ENCODE measurements at regions not wholly inside any gene's neighbourhood (a gene's known extent, or its start where the extent isn't known, plus 50 kb on each side); places are given as distances from the start of the nearest gene placed in this dataset.
"Not testable (repeated sequence)": the region's sequence is repeated elsewhere in the genome, so short reads cannot be mapped to it uniquely, and the experiment has no call there.

DNA sequence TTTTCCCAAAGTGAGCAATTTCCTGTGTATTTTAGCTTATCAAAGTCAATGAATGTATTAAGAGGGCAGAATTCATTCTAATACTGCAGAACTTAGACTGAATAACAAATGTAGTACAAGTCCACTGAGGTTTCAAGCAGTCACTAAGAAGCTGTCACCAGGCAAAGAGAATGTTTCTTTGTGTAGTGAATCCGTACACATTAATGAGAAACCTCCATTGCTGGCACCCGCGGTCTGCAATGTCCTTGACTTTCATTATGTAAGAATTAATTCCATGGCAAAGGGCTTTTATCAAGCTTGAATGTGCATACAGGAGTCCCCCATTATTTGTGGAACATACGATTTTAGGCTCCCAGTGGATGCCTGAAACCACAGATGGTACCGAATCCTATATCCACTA, 719.5 kb upstream of the TMPRSS15 start:
- DNase-seq, result no peak

DNA sequence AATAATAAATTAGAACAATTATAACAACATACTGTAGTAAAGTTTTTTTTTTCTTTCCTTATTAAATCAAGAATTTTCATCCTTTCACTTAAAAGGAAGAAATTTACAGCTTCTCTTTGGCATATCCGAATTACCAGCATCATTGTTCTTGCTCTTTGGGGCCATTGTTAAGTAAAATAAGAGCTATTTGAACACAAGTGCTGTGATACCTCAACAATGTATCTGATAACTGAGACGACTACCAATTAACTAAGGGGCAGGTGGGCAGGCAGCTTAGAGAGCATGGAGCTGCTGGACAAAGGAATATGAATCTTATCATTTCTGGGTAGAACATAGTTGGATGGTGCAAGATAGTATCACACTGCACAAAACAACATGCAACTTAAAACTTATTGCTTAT, 719.9 kb upstream of the TMPRSS15 start:
- DNase-seq, result no peak

DNA sequence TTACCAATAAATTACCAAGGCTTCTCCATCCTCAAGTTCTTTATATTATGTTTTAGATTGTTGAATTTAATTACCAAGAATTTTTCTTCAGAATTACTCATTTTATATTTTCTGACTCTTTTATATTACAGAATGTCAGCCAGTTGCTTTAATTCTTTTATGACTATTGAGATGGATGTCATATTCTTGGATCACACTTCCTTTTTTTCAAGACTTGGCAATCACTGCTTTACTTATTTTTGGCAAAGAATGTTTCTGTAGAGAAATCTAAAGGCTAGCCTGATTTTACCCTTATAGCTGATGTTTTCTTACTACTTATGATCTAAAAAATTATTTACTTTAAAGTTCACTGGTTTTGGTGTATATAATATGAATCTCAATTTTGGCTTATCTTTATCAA, 721.1 kb upstream of the TMPRSS15 start:
- no peak for DNase-seq

DNA sequence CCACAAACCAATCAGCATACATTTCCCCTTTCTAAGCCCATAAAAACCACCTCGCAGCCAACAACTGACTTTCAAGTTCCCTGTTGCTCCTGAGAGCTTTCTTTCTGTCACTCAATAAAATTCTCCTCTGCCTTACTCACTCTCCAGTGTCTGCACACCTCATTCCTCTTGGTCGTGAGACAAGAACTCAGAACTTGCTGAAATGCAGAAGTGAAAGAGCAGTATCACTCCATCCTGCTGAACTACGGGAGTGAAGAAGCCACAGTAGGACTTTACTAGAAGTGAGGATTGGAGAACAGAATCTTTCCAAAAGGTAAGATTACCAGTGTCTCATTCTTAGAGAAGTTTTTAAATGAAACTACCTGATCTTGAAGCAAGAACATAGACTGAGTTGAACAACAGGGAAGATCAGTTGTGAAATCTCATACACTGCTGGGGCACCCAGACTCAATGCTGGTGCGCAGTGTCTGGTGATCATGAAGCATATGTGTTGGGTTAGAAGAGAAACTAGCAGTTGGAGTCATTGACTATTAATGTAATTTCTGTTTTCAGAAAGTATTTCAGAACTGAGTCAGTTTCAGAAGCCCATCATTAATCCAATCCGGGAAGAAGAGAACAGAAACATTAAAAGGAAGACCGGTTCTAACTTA, 726.9 kb upstream of the TMPRSS15 start:
- no peak for DNase-seq

DNA sequence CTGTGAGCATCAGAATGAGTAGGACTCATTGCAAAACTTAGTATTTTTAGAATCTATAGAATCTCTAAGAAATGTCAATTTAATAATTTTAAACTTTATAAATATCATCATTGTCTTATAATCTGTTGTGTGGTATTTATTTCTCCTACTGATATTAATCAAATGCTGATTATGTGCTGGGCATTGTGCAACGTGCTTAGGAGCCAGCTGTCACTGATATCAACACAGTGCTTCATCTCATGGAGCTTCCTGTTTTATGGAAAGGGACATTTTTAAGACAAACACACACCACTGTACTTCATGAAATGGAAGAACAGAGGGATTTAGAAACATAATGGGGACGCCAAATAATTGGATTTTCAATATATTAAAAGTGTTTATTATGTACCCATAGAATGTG, 737.9 kb upstream of the TMPRSS15 start:
- no peak for DNase-seq

DNA sequence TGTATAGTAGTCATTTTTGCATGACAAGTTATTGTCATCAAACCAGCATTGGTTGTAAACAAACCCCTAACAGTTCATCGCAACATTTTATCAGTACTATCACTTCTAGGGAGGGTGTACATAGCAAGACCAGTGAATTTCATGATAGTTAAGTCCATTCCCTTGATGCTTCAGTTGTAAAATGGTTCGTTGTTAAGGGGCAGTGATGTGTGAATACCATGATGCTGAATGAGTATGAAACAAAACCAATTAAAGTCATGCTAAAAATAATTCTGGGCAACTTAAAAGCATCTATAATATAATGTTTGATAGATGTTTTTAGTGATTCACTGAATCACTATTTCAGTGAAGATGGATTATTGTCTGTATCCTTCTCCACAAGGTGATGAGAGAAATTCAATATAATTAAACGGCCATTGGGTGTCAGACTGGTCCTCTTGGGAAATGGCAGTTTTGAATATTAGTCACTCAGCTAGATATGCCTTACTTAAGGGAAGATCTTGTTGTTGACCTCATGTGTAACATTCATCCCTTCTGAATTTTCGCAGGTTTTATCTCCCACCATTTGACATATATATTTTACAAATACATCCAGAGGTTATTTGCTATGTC, 742.2 kb upstream of the TMPRSS15 start:
- no peak for DNase-seq

DNA sequence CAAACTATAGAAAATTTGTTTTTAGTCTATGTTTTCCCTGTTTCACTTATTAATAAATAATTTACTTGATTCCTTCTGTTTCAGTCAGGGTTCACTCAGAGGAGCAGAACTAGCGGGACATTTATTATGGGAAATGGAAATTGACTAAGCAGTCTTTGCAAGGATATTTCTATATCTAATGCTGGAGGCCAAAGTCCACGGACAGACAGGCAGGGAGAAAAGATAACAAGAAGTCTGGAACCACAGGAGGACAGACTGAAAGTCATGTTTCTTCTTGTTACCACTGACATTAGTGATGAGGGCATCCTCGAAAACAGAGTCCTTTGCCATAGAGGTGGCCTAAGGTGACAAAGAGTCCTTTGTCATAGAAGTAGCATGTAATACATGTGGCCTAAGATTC, 744.5 kb upstream of the TMPRSS15 start:
- no peak for DNase-seq

DNA sequence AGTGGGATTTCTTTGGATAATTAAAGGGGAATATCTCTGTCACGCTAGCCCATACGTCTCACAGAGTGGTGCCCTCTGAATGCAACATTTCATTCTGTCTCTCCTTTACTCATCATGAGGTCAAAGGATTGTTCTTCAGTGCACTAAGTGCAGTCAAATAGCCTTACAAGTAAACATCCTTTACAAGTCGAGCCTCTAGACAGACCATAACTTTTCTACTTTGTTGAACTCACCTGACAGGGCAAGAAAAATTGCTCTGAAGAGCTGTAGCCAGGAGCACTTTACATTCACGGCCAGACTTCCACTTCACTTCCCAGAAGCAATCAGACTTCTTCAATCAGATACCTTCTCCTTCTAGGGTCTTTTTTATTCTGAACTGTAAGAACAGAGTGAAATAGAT, 768.0 kb upstream of the TMPRSS15 start:
- no peak for DNase-seq

DNA sequence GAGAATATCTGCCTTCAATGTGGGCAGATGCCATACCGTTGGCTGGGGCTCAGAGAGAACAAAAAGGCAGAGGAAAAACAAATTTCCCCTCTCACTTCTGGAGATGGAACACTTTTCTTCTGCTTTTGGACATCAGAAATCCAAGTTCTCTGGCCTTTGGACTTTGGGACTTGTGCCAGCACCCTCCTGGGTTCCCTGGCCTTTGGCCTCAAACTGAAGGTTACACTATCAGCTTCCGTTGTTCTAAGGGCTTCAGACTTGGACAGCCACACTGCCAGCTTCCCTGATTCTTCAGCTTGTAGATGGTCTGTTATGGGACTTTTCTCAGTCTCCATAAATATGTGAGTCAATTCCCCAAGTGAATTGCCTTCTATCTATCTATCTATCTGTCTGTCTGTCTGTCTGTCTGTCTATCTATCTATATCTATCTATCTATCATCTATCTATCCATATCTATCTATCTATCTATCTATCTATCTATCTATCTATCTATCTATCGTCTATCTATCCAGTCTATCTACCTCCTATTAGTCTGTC, 778.1 kb upstream of the TMPRSS15 start:
- no peak for DNase-seq

DNA sequence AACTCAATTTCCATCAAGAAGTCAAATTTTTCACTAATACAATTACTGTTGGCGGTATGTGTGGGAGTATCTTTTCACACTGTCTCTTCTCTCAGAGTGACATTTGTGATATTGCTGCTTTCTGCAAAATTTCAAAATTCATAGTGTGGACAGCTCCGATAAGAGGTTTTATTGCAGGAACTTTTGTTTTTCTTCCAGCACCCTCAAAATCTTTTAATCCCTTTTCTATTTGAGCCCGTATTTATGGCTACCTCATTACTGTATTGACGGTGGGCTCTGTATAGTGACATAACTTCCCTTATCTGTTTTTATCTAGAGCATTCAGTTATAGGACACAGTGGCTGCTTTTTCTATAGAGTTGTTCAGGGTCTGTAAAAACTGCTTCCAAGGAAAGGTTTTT, 794.4 kb upstream of the TMPRSS15 start:
- DNase-seq, result no peak

DNA sequence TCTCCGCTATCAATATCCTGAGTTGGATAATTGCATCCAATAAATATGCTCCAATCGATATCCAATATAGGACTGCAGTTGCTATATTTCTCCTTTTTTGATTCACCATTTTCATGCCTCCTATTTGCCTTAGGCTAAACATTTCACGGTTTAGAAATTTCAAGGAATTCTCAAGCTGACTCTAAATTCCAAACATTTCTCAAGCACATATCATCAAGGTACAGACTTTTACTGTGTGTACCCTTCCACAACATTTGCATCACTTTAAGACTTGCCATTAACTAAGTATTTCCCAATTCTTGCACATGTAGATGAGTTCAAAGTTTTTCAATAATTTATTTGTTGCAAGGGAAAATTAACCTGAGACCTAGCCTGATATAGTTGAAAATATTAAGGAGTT, 795.2 kb upstream of the TMPRSS15 start:
- DNase-seq, result no peak

DNA sequence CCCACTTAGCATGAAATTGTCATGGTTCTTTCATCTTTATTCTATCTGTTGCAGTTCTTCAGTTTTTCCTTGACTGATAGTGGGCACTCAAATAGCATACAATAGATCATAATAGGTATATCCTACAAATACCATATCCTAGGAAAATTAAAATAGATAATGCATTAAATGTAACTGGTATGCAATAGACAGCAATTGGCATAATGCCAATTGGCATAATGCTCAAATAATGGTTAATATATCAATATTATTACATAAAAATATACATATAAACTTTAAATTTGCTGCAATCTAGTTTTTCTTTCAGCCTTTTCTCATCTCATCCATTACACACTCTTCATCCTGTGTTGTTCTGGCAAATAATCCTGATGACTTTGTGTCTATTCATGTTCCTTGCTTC, 814.6 kb upstream of the TMPRSS15 start:
- DNase-seq, result no peak

DNA sequence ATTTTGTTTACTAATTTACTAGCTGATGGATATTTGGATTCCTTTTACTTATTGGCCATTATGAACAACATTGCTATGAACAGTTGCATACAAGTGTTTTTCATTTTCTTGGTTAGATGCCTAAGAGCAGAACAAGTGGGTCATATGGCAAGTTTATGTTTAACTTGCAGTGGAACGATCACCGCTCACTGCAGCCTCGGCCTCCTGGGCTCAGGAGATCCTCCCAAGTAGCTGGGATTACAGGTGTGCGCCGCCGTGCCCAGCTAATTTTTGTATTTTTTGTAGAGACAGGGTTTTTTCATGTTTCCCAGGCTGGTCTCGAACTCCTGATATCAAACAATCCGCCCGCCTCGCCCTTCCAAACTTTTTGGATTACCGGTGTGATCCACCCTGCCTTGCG, 820.5 kb upstream of the TMPRSS15 start:
- DNase-seq, result no peak

DNA sequence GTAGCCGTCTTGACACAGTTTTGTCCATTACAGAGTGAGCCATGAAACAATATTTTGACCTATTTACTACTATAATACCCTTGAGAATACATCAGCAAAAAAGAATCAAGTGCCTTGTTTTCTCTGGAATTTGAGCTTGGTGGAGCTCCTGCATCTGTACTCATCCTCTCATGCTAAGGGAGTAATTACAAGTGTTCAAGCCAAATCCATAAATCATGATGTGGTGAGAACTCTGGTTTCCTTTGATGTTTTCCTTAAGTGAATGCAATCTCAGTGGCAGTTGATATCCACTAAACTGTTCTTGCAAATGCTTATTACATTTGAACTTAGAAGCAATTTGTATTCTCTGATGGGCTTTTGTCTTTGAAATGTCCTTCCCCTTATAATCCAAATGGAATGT, 824.6 kb upstream of the TMPRSS15 start:
- DNase-seq, result no peak

DNA sequence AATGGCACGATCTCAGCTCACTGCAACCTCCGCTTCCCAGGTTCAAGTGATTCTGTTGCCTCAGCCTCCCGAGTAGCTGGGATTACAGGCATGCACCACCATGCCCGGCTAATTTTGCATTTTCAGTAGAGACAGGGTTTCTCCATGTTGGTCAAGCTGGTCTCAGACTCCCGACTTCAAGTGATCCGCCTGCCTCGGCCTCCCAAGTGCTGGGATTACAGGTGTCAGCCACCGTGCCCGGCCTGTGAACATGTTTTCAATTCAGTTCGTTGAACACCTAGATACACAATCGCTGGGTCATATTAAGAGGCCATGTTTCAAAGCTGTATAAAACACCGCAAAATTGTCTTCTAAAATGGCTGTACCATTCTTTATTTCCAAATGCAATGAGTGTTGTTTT, 830.3 kb upstream of the TMPRSS15 start:
- not testable (repeated sequence) for DNase-seq

DNA sequence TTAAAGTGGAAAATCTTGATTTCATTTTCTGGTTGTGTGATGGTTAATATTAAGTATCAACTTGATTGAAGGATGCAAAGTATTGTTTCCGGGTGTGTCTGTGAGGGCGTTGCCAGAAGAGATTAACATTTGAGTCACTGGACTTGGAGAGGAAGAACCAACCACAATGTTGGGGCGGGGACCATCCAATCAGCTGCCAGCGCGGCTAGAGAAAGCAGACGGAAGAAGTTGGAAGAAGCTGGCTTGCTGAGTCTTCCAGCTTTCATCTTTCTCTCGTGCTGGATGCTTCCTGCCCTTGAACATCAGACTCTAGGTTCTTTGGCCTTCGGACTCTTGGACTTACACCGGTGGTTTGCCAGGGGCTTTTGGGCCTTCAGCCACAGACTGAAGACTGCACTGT, 832.6 kb upstream of the TMPRSS15 start:
- no peak for DNase-seq

DNA sequence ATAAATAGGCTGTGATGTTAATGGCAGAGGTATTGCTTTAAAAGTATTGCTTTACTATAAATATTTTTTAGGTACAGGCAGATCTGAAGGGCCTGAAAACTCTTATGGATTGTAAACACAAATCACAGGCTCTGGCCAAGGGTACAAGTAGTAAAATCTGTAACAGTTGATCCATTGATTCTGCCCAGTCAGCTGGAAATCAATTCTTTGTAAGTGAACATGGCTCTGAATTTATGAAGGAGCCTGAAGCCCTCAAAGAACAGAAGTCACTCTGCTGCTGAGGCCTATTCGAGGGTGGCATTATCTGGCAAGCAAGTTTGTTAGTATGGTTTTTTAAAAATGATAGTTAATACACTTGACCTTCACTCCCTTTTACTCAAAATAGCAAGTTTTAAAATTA, 834.0 kb upstream of the TMPRSS15 start:
- no peak for DNase-seq

DNA sequence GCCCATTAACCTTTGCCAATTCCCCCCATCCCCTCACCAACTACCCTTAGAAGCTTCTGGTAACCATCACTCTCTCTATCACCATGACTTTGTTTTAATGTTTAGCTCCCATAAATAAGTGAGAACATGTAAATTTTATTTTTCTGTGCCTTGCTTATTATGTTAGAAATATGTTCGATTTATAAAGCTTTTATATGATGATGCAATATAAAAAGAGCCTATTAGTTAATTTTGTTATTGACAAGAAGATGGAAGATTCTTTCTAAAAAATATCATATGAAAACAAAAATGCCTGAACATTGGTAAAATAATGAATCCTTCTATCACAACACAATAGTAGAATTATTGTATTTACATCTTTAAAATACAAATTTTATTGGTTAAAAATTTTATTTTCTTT, 836.1 kb upstream of the TMPRSS15 start:
- no peak for DNase-seq

DNA sequence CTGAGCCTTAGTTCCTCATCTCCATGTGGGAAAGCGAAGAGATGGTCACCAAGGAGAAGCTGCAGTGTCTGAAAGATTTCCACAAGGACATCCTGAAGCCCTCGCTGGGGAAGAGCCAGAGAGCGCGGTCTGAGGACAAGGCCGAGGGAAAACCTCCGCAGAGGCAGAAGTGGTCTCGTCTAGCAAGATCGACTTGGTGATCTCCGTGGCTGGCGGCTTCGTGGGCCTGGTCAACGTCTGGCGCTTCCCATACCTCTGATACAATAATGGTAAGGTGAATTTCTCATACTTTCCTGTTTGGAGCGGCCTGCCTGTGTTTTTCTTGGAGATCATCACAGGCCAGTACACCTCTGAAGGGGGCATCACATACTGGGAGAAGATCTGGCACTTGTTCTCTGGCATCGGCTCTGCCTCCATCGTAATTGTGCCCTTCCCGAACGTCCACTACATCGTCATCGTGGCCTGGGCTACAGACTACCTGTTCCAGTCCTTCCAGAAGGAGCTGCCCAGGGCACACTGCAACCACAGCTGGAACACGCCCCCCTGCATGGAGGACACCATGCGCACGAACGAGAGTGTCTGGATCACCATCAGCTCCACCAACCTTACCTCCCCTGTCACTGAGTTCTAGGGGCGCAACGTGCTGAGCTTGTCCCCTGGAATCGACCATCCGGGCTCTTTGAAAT, 841.1 kb upstream of the TMPRSS15 start:
- DNase-seq, result no peak

DNA sequence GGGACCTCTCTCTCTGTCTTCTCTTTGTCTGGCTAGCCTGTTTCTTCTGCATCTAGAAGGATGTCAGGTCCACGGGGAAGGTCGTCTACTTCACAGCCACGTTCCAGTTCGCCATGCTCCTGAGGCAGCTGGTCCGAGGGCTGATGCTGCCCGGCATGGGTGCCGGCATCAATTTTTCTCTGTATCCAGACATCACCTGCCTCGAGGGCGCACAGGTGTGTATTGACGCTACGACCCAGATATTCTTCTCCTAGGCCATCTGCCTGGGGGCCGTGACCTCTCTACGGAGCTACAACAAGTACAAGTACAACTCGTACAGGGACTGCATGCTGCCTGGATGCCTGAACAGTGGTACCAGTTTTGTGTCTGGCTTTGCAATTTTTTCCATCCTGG, 841.6 kb upstream of the TMPRSS15 start:
- DNase-seq, result no peak

DNA sequence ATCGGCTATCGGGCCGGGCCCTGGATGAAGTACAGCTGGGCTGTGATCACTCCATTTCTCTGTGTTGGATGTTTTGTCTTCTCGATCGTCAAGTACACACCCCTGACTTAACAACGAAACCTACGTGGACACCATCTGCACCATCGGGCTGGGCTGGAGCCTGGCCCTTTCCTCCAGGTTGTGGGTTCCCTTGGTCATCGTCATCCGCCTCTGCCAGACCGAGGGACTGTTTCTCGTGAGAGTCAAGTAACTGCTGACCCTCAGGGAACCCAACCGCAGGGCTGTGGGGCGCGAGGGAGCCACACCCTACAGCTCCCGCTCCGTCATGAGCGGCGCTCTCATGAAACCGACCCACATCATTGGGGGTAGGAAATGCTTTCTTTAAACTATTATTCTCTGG, 842.4 kb upstream of the TMPRSS15 start:
- DNase-seq, result no peak

DNA sequence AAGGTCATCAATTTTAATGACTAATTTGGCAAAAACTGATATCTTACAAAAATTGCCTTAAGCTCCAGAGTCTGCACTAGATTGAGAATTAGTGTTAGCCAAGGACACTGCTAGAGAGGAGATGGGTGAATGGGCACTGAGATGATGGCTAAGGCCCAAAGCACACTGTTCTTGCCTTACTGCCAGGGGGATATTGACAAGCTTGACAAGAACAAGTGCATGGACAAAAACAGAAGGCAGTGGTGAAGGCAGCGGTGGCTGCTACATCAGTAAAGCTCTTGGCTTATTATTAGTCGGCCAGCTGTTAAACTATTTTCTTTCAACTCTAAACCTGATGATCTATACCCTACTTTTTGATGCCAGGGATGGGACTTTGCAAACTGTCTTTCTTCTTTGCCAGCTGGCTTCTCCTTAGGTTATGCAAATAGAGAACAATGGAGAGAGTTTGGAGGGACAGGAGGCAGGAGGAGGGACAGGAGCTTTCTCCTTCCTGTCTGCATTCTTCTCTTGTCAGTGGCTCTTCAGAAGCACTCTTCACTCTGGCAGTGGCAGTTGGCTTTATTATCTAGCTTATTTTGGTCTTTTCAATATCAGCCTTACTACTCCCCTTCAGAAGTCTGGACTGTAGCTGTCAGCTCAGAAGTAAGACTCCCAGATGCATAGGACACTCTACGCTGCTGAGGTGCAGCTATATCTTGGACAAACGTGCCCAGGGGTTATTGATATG, 853.5 kb upstream of the TMPRSS15 start:
- DNase-seq, result no peak

DNA sequence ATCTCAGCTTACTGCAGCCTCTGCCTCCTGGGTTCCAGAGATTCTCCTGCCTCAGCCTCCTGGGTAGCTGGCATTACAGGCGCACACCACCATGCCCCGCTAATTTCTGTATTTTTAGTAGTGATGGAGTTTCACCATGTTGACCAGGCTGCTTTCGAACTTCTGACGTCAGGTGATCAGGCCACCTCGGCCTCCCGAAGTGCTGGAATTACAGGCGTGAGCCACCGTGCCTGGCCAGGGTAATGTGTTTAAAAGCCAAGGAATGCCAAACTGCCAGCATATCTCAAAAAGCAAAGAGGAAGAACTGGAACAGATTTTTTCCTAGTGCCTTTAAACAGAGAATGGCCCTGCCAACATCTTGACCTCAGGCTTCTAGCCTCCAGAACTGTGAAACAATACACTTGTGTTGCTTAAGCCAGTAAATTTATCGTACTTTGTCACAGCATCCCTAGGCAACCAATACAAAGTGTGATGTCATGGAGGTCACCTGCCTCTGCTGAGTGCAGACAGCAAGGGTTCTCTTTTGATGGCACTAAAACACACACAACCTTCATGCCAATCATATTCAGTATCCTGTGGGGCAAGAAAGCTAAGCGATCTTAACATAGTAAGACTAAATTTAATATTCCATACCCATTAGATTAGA, 858.3 kb upstream of the TMPRSS15 start:
- DNase-seq, result no peak
